BE2C (cell line): ENCODE measurements at regions not wholly inside any gene's neighbourhood (a gene's known extent, or its start where the extent isn't known, plus 50 kb on each side); places are given as distances from the start of the nearest gene placed in this dataset.

Experiments used
- DNase-seq: peaks from one replicate; pipeline ENCODE4 v3.0.0-alpha.2; 2020
- H3K27me3 ChIP-seq: fragments of 250-450 bp; sonication (Bioruptor Pico); 2 replicates; pipeline ENCODE4 v1.5.1; 2020; ENCODE audit warnings: mild to moderate bottlenecking
- H3K36me3 ChIP-seq: fragments of 250-450 bp; sonication (Bioruptor Pico); 2 replicates; pipeline ENCODE4 v1.5.1; 2020; ENCODE audit warnings: mild to moderate bottlenecking
- H3K4me1 ChIP-seq: fragments of 250-450 bp; sonication (Bioruptor Pico); 2 replicates; pipeline ENCODE4 v1.5.1; 2020
- H3K4me3 ChIP-seq: 2 replicates; pipeline ENCODE4 v1.5.1; 2011; ENCODE audit warnings: low read depth, low read length
- H3K9me3 ChIP-seq: fragments of 250-450 bp; sonication (Bioruptor Pico); 2 replicates; pipeline ENCODE4 v1.5.1; 2020
- TF ChIP-seq, protein P1 (sequence below): IDR thresholded peaks from 2 replicates; pipeline ENCODE4 v1.5.1; 2012; ENCODE audit warnings: mild to moderate bottlenecking, low read depth, low read length

- H3K36me3 ChIP-seq = no peaks in the 10 kb centered on the region
- no peak for DNase-seq
- H3K4me3 ChIP-seq = no peak overlapping the region
- H3K9me3 ChIP-seq = no peaks in the 10 kb centered on the region
- H3K4me1 ChIP-seq = no peaks in the 10 kb centered on the region; the same call in 1 of the 2 replicates
- TF ChIP-seq, protein P1, sequence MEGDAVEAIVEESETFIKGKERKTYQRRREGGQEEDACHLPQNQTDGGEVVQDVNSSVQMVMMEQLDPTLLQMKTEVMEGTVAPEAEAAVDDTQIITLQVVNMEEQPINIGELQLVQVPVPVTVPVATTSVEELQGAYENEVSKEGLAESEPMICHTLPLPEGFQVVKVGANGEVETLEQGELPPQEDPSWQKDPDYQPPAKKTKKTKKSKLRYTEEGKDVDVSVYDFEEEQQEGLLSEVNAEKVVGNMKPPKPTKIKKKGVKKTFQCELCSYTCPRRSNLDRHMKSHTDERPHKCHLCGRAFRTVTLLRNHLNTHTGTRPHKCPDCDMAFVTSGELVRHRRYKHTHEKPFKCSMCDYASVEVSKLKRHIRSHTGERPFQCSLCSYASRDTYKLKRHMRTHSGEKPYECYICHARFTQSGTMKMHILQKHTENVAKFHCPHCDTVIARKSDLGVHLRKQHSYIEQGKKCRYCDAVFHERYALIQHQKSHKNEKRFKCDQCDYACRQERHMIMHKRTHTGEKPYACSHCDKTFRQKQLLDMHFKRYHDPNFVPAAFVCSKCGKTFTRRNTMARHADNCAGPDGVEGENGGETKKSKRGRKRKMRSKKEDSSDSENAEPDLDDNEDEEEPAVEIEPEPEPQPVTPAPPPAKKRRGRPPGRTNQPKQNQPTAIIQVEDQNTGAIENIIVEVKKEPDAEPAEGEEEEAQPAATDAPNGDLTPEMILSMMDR = no peak
- H3K27me3 ChIP-seq = no peaks in the 10 kb centered on the region
Observed at GRCh38 chr4:141339391-141339790, 118.7 kb downstream of the ZNF330 start.

- Histone ChIP-seq H3K4me1 (peaks cover 3% of the 10 kb centered on the region), H3K4me3 (no peak overlapping the region), H3K9me3 (no peaks in the 10 kb centered on the region), H3K27me3 (no peaks in the 10 kb centered on the region), H3K36me3 (no peaks in the 10 kb centered on the region)
- TF ChIP-seq, protein P1 = no peak
- DNase-seq = no peak
Observed at GRCh38 chr4:141339966-141340365, 119.3 kb downstream of the ZNF330 start.

DNA sequence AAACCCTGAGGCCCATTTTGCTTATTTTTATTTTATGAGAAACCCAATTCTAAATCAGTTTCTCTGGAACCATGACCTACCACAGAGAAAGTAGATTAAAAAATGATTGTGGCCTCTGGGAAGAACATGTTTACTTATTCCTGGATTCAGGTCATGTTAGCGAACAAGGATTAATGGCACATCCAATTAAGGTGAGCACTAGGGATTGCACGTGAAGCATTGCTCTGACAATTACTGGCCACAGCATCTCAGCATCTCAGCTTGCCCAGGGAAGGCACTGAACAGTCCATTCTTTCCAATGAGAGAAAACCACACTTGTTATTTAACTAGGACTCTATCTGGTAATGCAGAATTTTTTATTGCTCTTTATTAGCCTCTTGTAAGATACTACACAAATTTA lies 119.8 kb downstream of the ZNF330 start:
- no peaks in the 10 kb centered on the region for H3K36me3 ChIP-seq
- no peak for DNase-seq
- TF ChIP-seq, protein P1 = no peak
- no peaks in the 10 kb centered on the region for H3K27me3 ChIP-seq
- H3K4me1 ChIP-seq = peaks cover 8% of the 10 kb centered on the region
- H3K9me3 ChIP-seq = no peaks in the 10 kb centered on the region
- H3K4me3 ChIP-seq = no peak overlapping the region

- peaks cover 8% of the 10 kb centered on the region for H3K4me1 ChIP-seq
- H3K9me3 ChIP-seq = no peaks in the 10 kb centered on the region
- no peak overlapping the region for H3K4me3 ChIP-seq
- no peaks in the 10 kb centered on the region for H3K36me3 ChIP-seq
- TF ChIP-seq, protein P1 = peak; percentile 69
- DNase-seq = peak; percentile 42
- H3K27me3 ChIP-seq = no peaks in the 10 kb centered on the region
Observed at GRCh38 chr4:141346144-141346543, 125.4 kb downstream of the ZNF330 start.

- TF ChIP-seq, protein P1 = no peak
- no peaks in the 10 kb centered on the region for H3K9me3 ChIP-seq
- peaks cover 8% of the 10 kb centered on the region for H3K4me1 ChIP-seq
- DNase-seq = no peak
- no peak overlapping the region for H3K4me3 ChIP-seq
- H3K36me3 ChIP-seq = no peaks in the 10 kb centered on the region
- H3K27me3 ChIP-seq = no peaks in the 10 kb centered on the region
Observed at GRCh38 chr4:141347684-141348083, 127.0 kb downstream of the ZNF330 start.

DNA sequence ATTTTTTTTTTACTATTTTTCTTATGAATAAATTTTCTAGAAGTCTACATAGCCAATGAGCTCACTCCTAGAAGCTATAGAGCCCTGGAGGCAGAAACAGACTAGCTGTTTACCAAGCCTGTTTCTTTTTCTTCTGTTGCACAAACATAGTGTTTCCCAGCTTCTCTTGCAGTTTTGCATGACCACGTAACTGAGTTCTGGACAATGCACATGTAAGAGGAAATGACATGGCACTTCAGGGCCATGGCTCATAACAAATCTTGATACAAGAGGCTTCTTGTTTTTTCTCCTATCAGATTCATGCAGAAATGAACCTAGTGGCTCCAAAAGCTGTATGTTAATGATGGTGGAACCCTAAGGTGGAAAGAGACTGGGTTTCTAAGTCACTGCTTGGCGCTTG lies 127.4 kb downstream of the ZNF330 start:
- H3K4me3 ChIP-seq = no peak overlapping the region
- DNase-seq = no peak
- no peaks in the 10 kb centered on the region for H3K27me3 ChIP-seq
- no peaks in the 10 kb centered on the region for H3K36me3 ChIP-seq
- H3K9me3 ChIP-seq = no peaks in the 10 kb centered on the region
- TF ChIP-seq, protein P1 = no peak
- H3K4me1 ChIP-seq = peaks cover 8% of the 10 kb centered on the region
